ENCODE measurements at regions not wholly inside any gene's neighbourhood (a gene's known extent, or its start where the extent isn't known, plus 50 kb on each side); places are given as distances from the start of the nearest gene placed in this dataset.

DNA sequence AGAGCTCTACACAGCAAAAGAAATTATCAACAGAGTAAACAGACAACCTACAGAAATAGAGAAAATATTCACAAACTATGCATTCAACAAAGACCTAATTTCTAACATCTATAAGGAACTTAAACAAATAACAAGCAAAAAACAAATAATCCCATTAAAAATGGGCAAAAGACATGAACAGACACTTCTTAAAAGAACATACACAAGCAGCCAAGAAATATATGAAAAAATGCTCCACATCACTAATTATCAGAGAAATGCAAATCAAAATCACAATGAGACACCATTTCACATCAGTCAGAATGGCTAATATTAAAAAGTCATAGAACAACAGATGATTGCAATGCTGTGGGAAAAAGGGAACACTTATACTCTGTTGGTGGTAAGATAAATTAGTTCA, 100.7 kb upstream of the LGR5 start:
- no peak overlapping the region for H2AK5ac ChIP-seq (ENCODE audit: insufficient read length, low read length)
- H3K56ac ChIP-seq (ENCODE audit: insufficient read length, low read depth, low read length), result no peak overlapping the region
- H3K9ac ChIP-seq (ENCODE audit: extremely low read depth, insufficient read length, low read length), result no peak overlapping the region
- H3K23ac ChIP-seq (ENCODE audit: insufficient read length, low read depth, low read length), result no peak overlapping the region
- H3K4me3 Mint-ChIP-seq, result no peak overlapping the region
- H2BK5ac ChIP-seq (ENCODE audit: insufficient read length, low read length), result no peak overlapping the region
- no peaks in the 10 kb centered on the region for H3K79me1 ChIP-seq (ENCODE audit: insufficient read depth, low read depth, low read length, poor library complexity, severe bottlenecking)
- peaks cover 0 to 19% (median 0%) of the 10 kb centered on the region in 3 experiments; a peak in 3 of 7 replicates for H3K36me3 Mint-ChIP-seq (ENCODE audit: insufficient read depth in 1 of 3, low read depth in 3 of 3)
- no peak overlapping the region for H4K91ac ChIP-seq (ENCODE audit: insufficient read length, low read depth, low read length)
- H3T11ph ChIP-seq (ENCODE audit: low read length), result no peak overlapping the region
- H4K5ac ChIP-seq (ENCODE audit: insufficient read length, low read depth, low read length), result no peak overlapping the region
- no peaks in the 10 kb centered on the region for H3K79me2 ChIP-seq (ENCODE audit: insufficient read depth, low read length)
- no peak overlapping the region for H4K8ac ChIP-seq (replicated peaks; ENCODE audit: insufficient read length, low read depth, low read length)
- no peaks in the 10 kb centered on the region for H3K23me2 ChIP-seq (ENCODE audit: insufficient read length, low read depth, low read length, poor library complexity, severe bottlenecking)
- H3K4me2 ChIP-seq (ENCODE audit: insufficient read depth, insufficient read length, low read length), result no peak overlapping the region
- no peak for TF ChIP-seq CTCF (conservative IDR thresholded peaks at IDR 0.05)
- H3K27ac Mint-ChIP-seq, result no peak overlapping the region
- H2BK120ac ChIP-seq (ENCODE audit: low read depth, low read length, poor library complexity, severe bottlenecking), result no peak overlapping the region
- H2AFZ ChIP-seq (ENCODE audit: low read length), result no peak overlapping the region
- no peaks in the 10 kb centered on the region for H4K20me1 ChIP-seq (ENCODE audit: control insufficient read depth, insufficient read depth, insufficient read length)
- H2BK12ac ChIP-seq (ENCODE audit: insufficient read length, low read depth, low read length), result no peak overlapping the region
- no peak overlapping the region for H3K27ac ChIP-seq (ENCODE audit: insufficient read length, low read depth, low read length)
- H3K9me3 Mint-ChIP-seq, result peaks cover 7 to 11% of the 10 kb centered on the region in 2 experiments; a peak in 4 of 5 replicates
- no peaks in the 10 kb centered on the region for H3K4me1 ChIP-seq (ENCODE audit: insufficient read depth, low read length)
- no peak overlapping the region for H3K18ac ChIP-seq (ENCODE audit: insufficient read length, low read depth, low read length)
- H3K14ac ChIP-seq (ENCODE audit: insufficient read depth, low read length), result no peak overlapping the region
- no peaks in the 10 kb centered on the region for H3K27me3 Mint-ChIP-seq (ENCODE audit: low read depth)
- H2BK20ac ChIP-seq (ENCODE audit: low read depth, low read length, poor library complexity, severe bottlenecking), result no peak overlapping the region
- DNase-seq, result no peak
- H3K27me3 ChIP-seq (ENCODE audit: insufficient read depth, low read length), result no peaks in the 10 kb centered on the region
- no peak overlapping the region for H2BK15ac ChIP-seq (ENCODE audit: low read depth, low read length)
- no peaks in the 10 kb centered on the region for H3K9me3 ChIP-seq (ENCODE audit: control insufficient read depth, low read depth, low read length)
- H3K4ac ChIP-seq (ENCODE audit: low read depth, low read length), result no peak overlapping the region
- H3K4me1 Mint-ChIP-seq, result peaks cover 6 to 9% of the 10 kb centered on the region in 2 experiments
